Ishikawa (cell line): ENCODE measurements at regions not wholly inside any gene's neighbourhood (a gene's known extent, or its start where the extent isn't known, plus 50 kb on each side); places are given as distances from the start of the nearest gene placed in this dataset.

Experiments
- EGR1 ChIP-seq: IDR thresholded peaks from 2 replicates; pipeline ENCODE4 v1.6.1; 2012
- EP300 ChIP-seq: IDR thresholded peaks from 2 replicates; pipeline ENCODE4 v1.6.1; 2012; ENCODE audit warnings: borderline replicate concordance
- FOXM1 ChIP-seq: IDR thresholded peaks from 2 replicates; pipeline ENCODE4 v1.6.1; 2012; ENCODE audit warnings: low read depth, borderline replicate concordance
- MAX ChIP-seq: IDR thresholded peaks from 2 replicates; pipeline ENCODE4 v1.6.1; 2012
- TCF12 ChIP-seq: IDR thresholded peaks from 2 replicates; pipeline ENCODE4 v1.6.1; 2012; ENCODE audit warnings: low read depth
- USF1 ChIP-seq: IDR thresholded peaks from 2 replicates; pipeline ENCODE4 v1.6.1; 2012
- ZBTB7A ChIP-seq: IDR thresholded peaks from 2 replicates; pipeline ENCODE4 v1.6.1; 2012; ENCODE audit warnings: low read depth

GRCh38 chr2:78648558-78648957 lies 376.9 kb upstream of the REG3G start:
- TF ChIP-seq EGR1 = no peak
- no peak for TF ChIP-seq ZBTB7A
- TF ChIP-seq MAX = no peak
- no peak for TF ChIP-seq EP300
- no peak for TF ChIP-seq FOXM1
- TF ChIP-seq TCF12 = no peak
- TF ChIP-seq USF1 = no peak
